HCEC 1CT (cell line): ENCODE measurements at regions not wholly inside any gene's neighbourhood (a gene's known extent, or its start where the extent isn't known, plus 50 kb on each side); places are given as distances from the start of the nearest gene placed in this dataset.

ENCODE experiments used
- DNase-seq: peaks from one replicate; pipeline ENCODE4 v3.0.0-alpha.2; 2017

DNA sequence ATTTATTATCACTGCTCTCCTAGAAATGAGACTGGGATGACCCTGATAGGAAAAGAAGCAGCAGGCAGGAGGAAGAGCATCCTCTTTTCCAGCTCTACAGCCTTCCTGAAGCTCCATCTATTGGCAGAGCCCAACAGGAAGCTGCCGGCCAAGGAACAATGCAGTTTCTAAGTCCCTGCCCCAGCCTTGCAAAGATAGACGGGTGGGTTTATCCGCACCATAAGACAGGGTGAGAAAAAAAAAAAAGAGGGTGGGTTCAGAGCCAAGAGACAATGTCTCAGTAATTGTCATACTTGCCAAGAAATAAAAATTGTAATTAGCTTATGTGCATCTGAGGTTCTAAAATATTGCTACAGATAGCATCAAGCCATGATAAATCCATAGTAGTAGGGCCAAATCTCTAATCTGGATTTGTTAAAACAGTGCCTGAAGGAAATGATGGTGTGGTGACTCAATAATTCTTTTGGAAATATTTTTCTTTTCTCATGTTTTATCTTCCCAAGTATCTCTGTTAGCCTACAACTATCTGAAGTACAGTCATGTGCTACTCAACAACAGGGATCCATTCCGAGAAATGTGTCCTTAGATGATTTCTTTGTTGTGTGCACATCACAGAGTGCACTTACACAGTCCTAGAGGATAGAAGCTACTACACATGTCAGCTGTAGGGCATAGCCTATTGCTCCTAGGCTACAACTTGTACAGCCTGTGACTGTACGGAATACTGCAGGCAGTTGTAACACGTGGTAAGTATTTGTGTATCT is 242.9 kb upstream of the CXCL12 start:
- DNase-seq = peak; percentile 14

DNA sequence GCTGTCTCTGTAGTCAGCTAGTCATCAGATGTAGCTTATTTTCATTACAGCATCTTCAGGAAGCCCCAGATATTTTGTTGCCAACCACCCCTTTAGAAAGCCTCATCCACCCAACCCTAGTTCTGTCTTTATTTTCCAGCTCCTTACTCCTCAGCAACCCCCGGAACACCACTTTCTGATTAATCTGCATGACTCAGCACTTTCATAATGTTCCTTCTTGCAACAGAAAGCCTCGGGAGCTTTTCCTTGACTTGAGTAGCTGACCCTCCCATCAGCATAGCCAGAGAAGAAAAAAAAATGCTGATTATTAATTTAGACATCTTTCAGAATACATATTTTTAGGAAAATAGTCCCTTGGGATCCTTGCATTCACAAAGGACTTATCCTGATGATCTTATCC is 244.0 kb upstream of the CXCL12 start:
- peak; percentile 56 for DNase-seq

DNA sequence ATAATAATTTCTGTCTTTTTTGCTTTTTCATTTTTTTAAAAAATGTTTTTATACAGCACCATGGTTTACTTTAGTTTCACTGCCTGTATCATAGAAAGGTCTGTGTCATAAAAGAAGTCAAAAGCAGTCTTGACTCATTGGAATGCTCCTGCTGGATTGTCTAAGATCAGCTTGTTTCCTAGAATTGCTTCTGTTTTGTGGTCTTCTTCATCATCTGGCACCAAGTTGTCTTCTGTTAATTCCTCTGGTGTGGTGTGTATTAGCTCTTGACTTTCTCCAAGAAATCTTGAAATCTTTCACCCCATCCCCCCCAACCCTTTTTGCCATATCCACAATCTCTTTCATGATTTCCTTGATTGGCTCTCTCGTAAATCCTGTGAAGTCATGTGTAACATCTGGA is 250.3 kb upstream of the CXCL12 start:
- no peak for DNase-seq

DNA sequence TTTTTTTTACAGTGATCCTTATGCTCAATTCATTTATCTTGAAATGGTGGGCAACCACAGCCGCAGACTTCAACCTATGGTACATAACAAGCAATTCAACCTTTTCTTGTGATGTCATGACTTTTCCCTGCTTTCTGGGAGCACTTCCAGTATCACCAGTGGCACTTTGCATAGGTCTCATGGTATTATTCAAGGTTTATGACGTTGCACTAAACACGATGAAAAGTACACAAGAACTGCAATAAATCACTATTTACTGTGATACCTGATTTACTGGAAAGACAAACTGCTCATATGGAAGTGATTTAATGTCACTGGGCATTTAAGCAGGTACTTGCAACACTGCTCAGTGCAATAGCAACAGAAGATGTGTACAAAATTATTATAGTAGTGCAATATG is 251.7 kb upstream of the CXCL12 start:
- DNase-seq = no peak

DNA sequence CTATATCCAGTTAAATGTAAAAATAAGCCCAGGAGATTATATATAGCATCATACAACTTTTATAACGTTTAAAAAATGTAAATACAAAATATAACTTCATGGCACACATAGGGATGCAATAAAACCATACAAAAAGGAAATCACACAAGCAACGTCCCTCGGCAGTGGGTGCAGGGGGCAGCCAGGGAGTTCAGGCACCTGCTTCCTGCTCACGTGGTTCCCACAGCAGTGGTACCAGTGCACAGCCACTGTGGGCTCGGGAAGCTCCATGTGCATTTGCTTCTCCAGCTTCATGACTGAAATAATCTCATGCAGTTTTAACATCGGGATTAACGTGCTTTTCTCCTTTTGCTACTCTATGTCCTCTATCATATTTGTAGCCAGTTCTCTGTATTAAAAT is 255.5 kb upstream of the CXCL12 start:
- DNase-seq = no peak

DNA sequence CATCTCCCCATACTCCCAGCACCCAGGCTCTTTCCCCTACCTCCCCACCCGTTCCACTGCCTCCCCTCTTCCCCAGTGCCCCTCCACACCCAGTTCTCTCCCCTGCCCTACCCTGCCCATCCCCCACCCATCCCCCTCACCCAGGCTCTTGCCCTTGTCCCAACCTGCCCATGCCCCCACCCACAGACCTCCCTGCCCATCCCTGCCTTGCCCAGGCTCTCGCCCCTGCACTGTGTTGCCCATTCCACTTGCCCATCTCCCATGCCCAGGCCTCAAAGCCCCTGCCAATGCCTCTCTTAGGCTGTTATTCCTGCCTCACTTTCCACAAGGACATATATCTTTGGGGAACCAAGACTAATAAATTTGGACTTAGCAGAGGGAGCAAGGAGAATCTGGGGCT is 262.6 kb upstream of the CXCL12 start:
- DNase-seq = no peak

DNA sequence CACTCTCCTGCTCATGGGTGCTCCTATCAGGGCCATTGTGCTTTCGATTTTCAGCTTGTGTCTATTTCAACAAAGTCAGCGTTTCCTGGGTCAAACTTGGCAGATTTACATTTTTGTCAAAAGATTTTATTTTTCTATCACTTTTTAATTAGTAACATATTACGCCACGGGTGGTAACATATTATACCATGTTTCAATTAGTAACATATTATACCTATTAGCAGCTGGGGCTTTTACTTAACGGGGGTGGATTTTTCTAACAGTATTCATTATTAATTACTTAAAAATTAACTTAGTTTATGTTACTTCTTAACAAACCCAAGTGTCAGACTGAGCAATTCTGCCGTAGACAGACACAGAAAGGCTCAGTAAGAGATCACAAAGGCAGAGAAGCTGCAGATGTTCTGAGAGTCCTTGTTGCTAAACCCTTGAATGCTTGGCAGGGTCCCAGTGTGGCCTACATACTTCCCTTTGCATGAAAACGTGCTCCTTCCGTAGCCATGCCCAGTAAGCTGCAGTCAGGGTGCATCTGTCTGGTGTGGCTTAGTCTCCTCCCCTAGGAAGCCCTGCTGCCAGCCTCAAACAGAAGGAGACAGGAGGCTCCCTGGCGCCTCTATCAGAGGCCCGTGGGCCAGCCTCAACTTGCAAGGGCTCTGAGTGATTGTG is 263.1 kb upstream of the CXCL12 start:
- no peak for DNase-seq

DNA sequence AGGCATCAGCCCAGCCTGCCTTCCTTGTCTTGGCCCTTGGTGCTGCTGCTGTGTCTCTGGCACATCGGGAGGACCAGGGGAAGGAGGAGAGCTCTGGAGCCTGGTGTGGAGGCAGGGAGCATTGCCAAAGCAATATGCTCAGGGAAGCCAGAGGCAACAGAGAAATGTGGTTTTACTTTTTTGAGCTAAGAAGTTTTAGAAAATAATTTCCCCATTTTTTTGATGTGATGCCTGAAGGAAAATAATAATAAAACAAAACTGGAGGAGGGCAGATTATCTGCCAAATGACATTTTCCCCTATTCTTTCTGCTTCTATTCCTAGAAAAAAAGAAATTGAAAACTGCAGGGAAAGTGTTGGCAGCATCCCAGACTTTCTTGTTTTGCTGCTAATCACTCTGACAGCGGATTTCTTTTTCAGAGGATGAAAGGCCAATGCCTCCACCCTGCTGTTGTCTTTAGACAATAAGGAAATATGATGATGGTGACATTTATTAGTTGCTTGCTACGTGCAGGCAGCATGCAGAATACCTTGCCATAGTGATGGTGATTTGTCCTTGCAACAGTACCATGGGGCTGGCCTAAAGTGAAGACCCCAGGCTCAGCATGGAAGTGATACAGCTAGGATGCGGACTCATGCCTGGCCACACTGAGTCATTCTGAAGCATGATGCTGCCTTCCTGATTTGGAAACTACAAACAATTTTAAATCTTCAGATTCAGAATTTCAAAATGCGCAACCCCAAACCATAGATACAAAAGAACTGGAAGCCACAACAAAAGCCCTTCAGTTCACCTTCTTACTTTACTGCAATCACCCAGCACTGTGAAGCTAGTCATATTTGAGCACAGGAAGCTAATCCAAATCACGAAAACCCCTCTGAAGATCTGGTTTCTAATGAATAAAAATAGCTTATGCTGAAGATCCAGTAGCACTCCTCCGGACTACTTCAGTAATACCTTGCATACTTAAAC is 260.2 kb upstream of the TMEM72 start:
- no peak for DNase-seq

DNA sequence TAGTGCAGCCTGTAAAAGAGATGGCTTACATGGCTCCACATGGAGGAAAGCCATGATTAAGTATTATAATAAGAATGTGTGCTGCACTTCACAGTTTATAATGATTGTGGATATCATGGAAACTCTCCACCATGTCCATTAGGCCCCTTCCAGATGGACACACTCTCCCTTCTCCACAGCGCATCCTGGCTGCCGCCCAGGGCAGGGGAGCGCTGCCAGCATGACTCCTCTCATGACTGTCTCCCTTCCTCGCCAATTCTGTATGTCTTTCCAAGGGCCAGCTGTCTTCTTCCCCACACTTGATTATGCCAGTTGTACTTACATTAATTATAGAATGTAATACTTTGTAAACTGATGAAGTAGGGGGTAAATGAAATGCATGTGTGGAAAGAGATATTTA is 259.3 kb upstream of the TMEM72 start:
- peak; percentile 7 for DNase-seq

DNA sequence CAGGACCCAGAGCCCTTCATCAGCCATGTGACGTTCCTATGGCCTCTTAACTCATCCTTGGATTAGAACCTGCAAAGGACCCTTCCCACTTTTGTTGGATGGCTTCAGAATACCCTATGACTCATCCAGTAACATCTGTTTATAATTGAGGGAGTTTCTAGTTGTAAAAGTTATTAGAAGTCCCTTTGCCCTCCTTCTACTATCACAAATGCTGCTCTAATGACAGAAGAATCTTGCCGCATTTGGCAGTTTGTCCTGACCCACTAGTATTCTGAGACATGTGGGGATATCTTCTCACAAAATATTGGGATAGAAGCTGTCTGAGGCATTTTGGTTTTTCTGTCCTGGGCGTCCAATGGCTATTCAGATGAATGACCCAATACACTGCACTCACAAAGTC is 251.8 kb upstream of the TMEM72 start:
- DNase-seq = no peak

DNA sequence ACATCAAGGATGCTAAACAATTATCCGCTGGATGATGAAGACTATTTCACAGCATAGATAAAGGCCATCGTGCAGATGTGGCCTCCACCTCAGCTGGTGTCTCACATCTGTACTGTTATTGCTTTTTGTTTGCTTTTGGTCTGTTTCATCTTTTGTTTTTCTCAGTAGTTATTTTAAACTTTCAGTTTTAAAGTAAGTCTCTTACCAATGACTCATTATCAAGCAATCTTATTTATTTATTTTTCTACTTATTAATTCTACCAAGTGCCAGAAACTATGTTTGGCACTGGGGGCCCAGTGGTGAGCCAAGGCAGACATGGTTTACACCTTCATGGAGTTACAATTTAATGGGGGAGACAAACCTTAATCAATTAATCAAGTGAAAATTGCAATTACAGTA is 250.9 kb upstream of the TMEM72 start:
- peak; percentile 23 for DNase-seq

DNA sequence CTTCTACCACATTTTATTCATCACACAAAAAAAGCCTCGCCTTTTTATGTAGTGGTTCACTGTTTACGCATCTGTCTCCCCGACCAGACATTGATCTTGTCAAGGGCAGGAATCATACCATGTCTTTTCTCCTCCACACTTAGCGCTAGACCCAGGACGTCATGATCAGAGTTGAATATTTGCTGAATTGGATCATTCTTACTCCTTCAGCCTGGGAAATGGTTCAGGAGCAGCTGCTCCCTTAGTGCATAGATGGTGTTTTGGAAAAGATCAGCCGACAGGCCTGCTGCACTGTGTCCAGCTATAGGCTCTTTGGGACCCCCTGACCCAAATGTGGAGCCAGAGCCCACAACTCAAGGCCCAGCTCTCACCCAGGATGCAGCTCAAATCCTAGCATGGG is 249.1 kb upstream of the TMEM72 start:
- DNase-seq = no peak

DNA sequence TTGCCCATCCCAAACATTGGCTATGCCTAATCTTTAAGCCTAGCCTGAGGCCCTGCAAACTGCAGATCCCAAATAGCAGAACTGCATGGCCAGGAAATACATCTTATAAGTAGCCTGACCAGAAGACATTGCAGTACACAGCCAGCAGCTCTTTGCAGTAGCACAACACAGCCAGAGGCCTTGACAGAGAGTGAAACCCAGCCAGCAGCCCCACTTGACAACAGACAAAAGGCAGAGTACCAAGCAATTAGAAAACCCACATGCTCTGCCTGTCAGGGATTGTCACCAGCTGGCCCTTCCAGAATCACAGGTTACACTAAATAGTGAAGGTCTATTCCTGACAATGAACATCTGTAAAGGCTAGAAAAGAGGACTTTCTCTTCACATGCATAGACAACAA is 242.8 kb upstream of the TMEM72 start:
- no peak for DNase-seq

DNA sequence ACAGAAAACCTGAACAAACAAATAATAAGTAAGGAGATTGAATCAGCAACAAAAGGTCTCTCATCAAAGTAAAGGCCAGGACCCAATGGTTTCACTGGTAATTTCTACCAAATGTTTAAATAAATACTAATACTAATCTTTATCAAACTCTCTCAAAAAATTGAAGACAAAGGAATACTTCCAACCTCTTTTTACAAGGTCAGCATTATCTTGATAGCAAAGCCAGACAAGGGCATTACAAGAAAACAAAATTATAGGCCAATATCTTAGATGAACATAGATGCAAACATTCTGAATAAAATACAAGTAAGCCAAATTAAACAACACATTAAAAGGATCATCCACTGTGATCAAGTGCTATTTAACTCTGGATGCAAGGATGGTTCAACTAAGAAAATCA is 239.8 kb upstream of the TMEM72 start:
- no peak for DNase-seq

DNA sequence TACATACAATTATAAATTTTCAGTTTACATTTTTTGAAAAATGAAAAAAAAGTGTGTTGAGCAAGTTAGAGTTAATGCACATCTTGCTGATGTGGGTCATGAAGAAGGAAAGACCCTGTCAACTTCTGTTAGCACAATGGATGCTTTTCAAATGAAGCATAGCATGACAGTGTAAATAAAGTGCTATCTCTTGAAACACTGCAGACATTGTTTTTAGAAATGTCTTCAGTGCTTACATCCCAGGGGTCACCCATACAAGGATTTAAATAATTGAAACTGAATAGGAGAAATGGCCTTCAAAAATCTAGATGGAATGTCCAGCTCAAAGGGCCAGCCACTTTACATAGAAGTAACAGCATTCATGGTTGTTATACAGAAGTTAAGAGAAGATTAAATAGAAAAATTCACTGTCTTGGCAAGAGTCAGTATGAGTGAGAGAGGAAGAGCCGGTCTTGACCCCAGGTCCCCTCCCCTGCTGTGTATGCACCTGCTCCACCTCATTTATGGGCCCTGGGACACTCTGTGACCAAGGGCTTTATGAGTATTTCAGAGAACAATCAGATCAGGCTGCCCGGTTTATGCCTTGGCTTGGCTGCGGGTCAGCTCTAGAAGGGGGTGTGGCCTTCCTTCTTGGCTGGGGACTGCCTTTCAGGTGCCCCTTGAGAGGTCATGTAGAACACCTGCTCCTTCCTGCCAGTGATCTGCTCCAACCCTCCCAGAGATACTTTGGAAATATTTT is 237.7 kb upstream of the TMEM72 start:
- no peak for DNase-seq

DNA sequence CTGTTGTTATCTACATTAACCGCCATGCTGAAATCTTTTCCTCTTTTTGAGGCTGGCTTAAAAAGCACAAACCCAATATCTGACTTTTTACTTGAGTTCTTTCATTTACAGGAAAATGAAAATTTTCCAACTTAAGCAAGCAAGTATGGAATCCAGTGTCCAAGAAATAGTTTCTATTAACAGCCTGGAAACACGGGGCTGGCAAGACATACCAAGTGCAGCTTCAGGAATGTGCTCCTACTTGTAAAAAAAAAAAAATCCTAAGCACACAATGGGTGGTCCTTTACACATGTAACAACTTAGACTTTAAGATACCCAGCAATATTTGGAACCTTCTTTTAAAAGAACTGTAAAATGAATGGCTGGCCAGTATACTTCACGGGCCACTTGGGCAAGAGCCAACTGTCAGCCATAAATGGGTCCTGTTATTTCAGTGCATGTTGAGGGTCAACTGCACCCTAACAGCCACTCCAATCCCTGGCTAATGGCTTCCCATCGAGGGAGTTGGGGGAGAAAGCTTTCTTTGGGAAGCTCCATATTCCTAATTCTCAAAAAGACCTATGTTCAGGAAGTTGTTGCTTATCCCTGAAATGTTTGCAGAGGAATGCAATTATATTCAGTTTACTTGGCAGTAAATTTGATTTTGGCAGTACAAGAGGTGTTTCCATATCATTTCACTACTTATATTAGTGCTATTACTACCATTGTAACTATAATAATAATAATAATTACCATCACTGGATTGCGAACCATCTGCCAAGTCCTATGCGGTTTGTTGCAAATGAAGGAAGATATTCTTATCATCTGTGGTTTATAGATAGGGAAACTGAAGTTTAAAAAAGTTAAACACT is 236.4 kb upstream of the TMEM72 start:
- no peak for DNase-seq

DNA sequence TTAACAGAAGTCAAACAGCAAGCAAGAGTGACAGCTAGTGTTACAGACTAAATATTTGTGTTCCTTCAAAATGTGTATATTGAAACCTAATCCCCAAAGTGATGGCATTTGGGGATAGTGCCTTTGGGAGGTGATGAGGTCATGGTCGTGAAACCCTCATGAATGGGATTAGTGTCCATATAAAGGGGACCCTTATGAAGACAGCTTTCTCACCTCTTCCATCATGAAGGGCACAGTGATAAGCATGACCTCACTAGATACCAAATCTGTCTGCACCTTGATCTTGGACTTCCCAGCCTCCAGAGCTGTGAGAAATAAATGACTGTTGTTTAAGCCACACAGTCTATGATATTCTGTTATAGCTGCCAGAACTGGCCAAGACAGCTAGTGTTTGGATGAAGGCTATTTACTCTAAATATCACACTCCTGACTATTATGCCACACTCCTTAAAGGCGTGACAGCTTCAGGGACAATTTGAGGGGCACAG is 235.7 kb upstream of the TMEM72 start:
- DNase-seq = no peak

DNA sequence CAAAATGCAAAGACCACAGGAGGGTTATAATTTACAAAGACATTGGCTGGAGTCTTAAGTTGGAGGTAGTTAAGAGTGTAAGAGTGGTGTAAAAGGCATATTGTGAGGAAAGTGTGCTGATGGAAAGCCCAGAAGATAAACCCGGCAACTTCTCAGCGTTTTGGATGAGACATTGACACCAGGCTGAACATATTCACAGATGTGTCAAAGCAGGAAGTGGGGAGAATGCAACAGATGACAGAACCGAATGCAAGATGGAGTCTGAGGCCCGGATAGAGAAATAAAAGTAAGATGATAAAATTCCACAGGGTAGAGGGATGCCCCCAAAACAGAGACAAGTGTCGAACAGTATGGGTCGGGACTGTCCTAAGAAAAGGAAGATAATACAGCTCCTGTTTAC is 230.4 kb upstream of the TMEM72 start:
- DNase-seq = no peak

DNA sequence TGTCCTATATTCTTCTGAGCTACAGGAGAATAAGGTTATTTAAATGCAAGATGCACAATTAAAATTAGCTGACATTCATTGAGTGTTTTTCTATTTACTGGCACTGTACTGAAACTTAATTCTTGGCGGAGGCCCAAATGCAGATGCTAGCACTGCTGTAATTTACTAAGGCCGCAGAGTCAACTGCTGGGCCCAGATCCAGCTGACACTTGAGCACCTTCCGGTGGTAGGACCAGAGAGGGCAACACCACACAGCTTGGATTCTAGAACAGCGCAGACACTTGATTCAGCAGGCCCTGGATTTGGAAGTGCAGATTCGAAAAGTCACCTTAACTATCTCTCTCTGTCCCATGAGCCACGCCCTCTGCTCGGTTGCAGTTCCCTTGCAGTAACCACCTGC is 228.6 kb upstream of the TMEM72 start:
- no peak for DNase-seq

DNA sequence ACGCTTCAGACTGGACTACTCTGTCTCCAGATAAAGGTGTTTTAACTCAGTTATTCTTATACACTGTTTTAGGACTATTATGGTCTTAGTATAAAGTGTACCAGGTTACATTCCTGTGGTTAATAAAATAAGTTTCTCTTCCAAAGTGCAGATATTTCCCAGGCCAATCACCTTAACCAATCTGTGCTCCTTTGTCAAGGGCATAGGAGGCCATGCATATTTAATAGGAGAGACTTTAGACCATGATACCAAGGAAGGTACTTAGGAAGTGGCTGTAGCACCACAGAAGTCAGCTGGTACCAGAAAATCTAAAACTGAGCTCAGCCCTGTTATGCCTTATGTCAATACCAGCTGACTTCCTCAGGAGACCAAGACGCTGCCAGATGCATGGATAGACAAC is 226.5 kb upstream of the TMEM72 start:
- no peak for DNase-seq

DNA sequence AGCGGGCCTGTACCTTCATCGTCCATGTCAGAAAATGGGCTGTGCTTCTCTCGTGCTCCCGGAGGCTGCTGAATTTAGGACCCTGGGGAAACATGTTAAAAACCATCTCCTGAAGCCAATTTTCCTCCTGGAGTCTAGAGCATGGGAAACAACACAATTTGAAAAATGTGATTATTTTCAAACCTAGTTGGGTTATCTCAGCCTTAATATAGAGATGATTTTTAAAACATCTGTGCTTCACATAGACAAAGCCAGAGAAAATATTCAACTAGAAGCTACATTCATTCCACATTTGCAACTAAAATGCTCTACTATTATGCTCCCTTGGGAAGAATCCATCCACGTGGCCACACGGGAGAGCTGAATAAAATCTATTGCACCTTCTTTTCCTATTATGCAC is 225.9 kb upstream of the TMEM72 start:
- no peak for DNase-seq

DNA sequence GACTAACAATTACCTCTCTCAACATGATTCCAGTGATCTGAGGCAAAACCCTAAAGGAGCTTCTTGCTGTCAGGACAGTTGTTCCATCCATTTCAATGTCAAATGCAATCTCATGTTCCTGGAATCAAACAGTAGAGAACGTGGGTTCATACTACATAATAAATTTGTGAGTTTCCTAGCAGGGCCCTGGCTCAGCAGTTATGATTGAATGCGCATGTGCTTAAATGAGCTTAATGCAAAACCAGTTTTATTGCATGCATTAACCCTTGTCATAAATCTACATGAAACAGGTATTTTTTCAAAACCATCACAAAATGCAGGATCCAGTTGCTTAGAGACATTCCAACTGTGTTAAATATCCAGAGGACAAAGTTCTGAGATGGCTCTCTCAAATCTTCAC is 225.4 kb upstream of the TMEM72 start:
- DNase-seq = no peak
